ENCODE measurements at regions not wholly inside any gene's neighbourhood (a gene's known extent, or its start where the extent isn't known, plus 50 kb on each side); places are given as distances from the start of the nearest gene placed in this dataset.

- no peak for TF ChIP-seq SUZ12 (IDR thresholded peaks at IDR 0.05; ENCODE audit: extremely low read depth, insufficient read depth, insufficient read length)
- TF ChIP-seq ZNF274 (IDR thresholded peaks at IDR 0.05; ENCODE audit: low read depth, low read length), result no peak
Measured at GRCh38 chr12:86711731-86712130, 455.5 kb upstream of the MGAT4C start.
